Stimulated activated CD4-positive, alpha-beta T cell treated with anti-CD3 and anti-CD28 coated beads, TNF-alpha, amount 100 ng/mL, for 48 hours (primary cell): ENCODE measurements at regions not wholly inside any gene's neighbourhood (a gene's known extent, or its start where the extent isn't known, plus 50 kb on each side); places are given as distances from the start of the nearest gene placed in this dataset.
"Not testable (repeated sequence)": the region's sequence is repeated elsewhere in the genome, so short reads cannot be mapped to it uniquely, and the experiment has no call there.

Source experiments
- DNase-seq, 3 donors: peaks; one replicate each; pipeline ENCODE4 v3.0.0-alpha.2; 2020; ENCODE audit warnings: low read depth in 3 of 3

DNA sequence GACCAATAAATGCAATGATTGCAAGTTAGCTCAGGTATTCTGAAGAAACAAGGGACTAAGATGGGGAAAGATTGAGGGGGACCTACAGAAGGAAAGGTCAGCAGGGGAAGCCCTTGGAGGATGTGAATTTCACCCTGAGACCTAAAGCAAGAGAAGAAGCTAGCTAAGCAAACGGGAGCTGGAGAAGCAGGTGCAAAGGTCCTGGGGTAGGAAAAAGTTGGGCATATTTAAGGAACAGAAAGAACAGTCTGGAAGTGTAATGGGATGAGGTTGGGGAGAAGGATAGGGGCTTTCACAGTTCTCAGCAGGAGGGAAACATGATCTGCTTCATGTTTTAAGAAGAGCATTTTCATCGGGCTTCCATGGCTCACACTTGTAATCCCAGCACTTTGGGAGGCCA, 89.7 kb upstream of the SLC45A1 start:
- DNase-seq = no peak

GRCh38 chr1:8227674-8228073, 90.2 kb upstream of the SLC45A1 start:
- not testable (repeated sequence) for DNase-seq

DNA sequence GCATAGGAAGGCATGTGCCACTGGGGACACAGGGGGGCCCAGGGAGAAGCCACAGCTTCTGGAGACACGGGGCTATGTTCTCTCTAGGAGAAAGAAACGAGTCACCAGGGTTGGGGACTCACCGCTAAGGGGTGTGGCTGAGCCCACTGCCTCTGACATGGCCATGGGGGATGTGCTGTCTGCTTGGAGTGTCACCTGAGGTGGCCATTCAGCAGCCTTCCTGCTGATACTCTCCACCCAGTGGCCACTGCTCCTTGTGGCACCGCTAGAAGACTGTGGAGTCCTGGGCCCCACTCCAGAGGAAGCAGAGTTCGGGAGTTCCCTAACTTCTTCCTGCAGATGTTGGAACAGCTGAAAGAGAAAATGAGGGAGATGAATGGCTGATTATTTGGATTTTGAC, 91.2 kb upstream of the SLC45A1 start:
- DNase-seq = no peak

- not testable (repeated sequence) for DNase-seq
These were observed 91.9 kb upstream of the SLC45A1 start for GRCh38 chr1:8226024-8226423.

DNA sequence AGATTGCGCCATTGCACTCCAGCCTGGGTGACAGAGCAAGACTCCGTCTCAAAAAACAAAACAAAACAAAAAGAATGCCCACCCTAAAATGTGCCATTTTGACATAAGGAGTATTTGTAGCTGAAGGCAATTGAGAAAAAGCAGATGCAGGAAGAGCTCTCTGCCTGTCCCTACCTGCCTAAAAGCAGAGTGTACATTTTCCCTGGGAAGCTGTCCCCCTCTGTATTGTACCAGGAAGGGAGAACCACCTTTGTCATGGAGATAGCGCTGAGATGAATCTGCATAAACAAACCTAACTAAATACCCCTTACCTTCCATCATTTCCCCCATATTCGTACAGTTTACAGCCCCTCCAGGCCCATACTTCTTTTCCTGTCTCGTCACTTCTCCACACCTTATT, 94.4 kb upstream of the SLC45A1 start:
- no peak for DNase-seq

- no peak for DNase-seq
These were observed 95.1 kb upstream of the SLC45A1 start for GRCh38 chr1:8222789-8223188.

- DNase-seq = no peak
These were observed 98.4 kb upstream of the SLC45A1 start for GRCh38 chr1:8219530-8219929.

- no peak for DNase-seq
These were observed 99.4 kb upstream of the SLC45A1 start for GRCh38 chr1:8218351-8219092.

DNA sequence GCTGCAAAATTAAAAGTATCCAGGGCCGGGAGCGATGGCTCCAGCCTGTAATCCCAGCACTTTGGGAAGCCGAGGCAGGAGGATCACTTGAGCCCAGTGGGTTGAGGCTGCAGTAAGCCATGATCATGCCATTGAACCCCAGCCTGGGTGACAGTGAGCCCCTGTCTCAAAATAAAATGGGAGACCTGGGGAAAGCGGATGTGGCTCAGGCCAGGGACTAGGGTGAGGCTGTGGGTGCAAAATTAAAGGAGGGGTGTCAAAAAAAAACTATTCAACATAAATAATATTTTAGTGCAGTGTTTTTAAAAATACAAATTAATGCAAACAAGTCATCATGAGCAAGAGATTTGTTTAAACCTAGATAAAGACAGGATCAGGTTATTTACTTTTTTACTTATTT, 100.1 kb upstream of the SLC45A1 start:
- no peak for DNase-seq

- no peak for DNase-seq
These were observed 100.8 kb upstream of the SLC45A1 start for GRCh38 chr1:8217011-8217711.

DNA sequence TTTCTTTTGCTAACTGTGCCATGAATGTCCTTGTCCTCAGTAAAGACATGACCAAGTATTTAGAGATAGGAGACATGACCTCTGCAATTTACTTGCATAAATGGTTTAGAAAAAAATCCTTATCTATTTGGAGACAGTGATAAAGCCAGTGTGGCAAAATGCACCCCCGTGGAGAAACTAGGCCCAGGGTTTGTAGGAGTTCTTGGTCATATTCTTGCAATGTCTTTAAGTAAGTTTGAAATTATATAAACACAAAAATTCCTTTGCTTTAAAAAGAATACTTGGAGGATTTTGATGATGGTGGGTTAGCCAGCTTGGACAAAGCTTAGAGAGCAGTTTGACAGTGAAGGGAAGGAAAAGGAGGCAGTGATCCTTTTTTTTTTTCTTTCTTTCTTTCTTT, 101.9 kb upstream of the SLC45A1 start:
- DNase-seq = no peak

GRCh38 chr1:8214501-8215173, 103.3 kb upstream of the SLC45A1 start:
- no peak for DNase-seq

DNA sequence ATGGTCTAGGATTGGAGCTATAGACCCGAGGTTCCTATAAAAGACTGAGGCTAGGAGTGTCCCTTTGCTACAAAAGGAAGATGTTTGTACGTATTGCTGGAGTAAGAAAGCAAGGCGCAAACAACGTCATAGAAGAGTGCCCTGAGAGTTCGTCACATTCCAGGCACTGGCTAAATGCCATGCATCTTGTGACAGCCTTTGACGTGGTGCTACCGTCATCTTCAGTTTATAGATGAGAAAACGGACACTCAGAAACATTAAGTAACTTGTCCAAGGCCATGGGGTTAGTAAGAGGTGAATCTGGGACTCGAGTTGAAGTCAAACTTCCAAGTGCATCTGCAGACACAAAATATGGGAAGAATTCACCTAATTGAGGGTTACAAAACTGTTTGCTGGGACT, 104.2 kb upstream of the SLC45A1 start:
- DNase-seq = no peak

DNA sequence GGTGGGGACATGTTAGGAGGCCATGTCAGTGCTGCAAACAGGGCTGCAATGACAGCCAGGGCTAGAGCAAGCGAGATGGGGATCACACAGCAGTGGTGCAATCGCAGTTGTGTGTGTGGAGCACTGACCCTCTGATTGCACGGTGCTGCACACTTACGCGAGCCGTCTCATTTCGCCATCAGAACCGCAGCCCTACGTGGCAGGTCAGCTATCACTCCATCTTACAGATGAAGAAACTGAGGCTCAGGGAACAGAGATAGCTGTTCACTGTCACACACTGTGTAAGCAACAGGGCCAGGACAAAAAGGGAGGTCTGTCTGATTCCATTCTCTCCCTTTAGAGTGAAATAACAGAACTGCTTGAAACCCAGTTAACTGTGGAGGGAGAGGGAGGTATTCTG, 104.8 kb upstream of the SLC45A1 start:
- no peak for DNase-seq

GRCh38 chr1:8212580-8213031, 105.3 kb upstream of the SLC45A1 start:
- no peak for DNase-seq

DNA sequence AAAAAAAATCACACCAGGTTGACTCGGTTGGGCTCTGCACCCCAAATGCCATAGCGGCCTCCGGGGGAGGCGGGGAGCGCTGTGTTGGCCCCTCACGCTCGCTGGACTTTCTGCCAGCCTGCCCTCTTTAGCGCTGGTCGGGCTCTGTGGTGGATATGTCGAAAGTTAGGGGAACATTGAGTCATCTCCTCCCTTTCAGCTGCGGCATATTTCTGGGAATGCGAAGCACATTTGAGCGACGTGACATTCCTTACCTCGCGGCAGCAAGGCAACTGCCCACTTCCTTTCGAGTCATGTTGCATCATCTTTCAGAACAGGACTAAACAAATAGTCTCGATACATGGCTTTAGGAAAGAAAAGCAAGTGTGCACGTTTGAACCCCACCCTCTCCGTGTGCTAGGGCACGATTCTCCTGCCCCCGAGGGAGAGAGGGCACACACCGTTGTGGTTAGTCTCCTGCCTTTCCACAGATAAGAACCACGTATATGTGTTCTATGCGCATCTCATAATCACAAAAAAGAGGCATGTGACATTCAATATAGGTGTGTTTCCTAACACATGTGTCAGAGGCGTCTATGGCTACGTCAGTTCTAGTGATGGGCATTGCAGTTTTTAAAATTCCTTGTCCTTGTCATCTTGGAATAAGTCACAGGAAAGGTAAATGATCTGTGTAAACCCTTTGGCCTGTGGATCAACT, 105.9 kb upstream of the SLC45A1 start:
- DNase-seq = no peak

GRCh38 chr1:8211251-8211882, 106.5 kb upstream of the SLC45A1 start:
- DNase-seq = no peak

GRCh38 chr1:8207202-8207601, 110.7 kb upstream of the SLC45A1 start:
- DNase-seq = no peak

- DNase-seq = no peak
These were observed 111.5 kb upstream of the SLC45A1 start for GRCh38 chr1:8206391-8206790.

- no peak for DNase-seq
These were observed 112.1 kb upstream of the SLC45A1 start for GRCh38 chr1:8205771-8206170.

DNA sequence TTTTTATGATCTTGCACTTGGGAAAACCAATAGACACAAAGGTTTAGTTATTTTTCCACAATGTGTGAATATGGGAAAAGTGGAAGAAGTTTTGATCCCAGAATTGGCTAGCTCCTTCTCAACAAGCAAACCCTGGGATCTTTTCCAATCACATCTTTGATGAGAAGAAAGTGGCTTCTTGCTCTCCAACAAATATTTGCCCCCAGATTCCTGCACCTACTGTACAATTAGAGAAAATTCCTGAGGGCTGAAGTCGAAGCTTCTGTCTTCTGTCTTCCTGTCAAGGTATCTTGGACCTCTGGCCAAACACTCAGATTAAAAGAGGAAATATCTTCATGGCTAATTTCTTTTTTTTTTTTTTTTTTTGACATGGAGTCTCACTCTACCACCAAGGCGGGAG, 113.1 kb upstream of the SLC45A1 start:
- no peak for DNase-seq

- DNase-seq = no peak
These were observed 114.4 kb upstream of the SLC45A1 start for GRCh38 chr1:8203551-8203950.
